ENCODE measurements at regions not wholly inside any gene's neighbourhood (a gene's known extent, or its start where the extent isn't known, plus 50 kb on each side); places are given as distances from the start of the nearest gene placed in this dataset.

GRCh38 chr18:64614446-64614845 is 465.6 kb upstream of the LINC00305 start:
- TF ChIP-seq, protein P1, sequence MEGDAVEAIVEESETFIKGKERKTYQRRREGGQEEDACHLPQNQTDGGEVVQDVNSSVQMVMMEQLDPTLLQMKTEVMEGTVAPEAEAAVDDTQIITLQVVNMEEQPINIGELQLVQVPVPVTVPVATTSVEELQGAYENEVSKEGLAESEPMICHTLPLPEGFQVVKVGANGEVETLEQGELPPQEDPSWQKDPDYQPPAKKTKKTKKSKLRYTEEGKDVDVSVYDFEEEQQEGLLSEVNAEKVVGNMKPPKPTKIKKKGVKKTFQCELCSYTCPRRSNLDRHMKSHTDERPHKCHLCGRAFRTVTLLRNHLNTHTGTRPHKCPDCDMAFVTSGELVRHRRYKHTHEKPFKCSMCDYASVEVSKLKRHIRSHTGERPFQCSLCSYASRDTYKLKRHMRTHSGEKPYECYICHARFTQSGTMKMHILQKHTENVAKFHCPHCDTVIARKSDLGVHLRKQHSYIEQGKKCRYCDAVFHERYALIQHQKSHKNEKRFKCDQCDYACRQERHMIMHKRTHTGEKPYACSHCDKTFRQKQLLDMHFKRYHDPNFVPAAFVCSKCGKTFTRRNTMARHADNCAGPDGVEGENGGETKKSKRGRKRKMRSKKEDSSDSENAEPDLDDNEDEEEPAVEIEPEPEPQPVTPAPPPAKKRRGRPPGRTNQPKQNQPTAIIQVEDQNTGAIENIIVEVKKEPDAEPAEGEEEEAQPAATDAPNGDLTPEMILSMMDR (IDR thresholded peaks at IDR 0.05) = no peak
- TF ChIP-seq POLR2A (IDR thresholded peaks at IDR 0.05) = no peak

Data from Peyer's patch (tissue), 4 donors.